DND-41 (cell line): ENCODE measurements at regions not wholly inside any gene's neighbourhood (a gene's known extent, or its start where the extent isn't known, plus 50 kb on each side); places are given as distances from the start of the nearest gene placed in this dataset.

Experiments used
- ATAC-seq: fragments of 200-7000 bp; cut with Tn5 transposase; 3 replicates; pipeline ENCODE4 v1.9.1; 2021; ENCODE audit warnings: low read depth; ENCODE audit not compliant: insufficient read depth
- DNase-seq: peaks from one replicate; pipeline ENCODE4 v3.0.0-alpha.2; 2020
- H2AFZ ChIP-seq: 2 replicates; pipeline ENCODE4 v1.6.0; 2012; ENCODE audit warnings: low read depth, low read length
- H3K27ac ChIP-seq: 2 replicates; pipeline ENCODE4 v1.5.1; 2012; ENCODE audit warnings: low read length, inconsistent platforms
- H3K27me3 ChIP-seq: fragments of 200-600 bp; sonication (generic); 2 replicates; pipeline ENCODE4 v1.6.0; 2012; ENCODE audit warnings: low read length, mild to moderate bottlenecking, inconsistent platforms; ENCODE audit not compliant: insufficient read depth, poor library complexity
- H3K36me3 ChIP-seq: 2 replicates; pipeline ENCODE4 v1.5.1; 2012; ENCODE audit warnings: low read length, inconsistent platforms; ENCODE audit not compliant: insufficient read depth
- H3K4me1 ChIP-seq: 2 replicates; pipeline ENCODE4 v1.5.1; 2012; ENCODE audit warnings: mild to moderate bottlenecking, low read length; ENCODE audit not compliant: insufficient read depth
- H3K4me2 ChIP-seq: 2 replicates; pipeline ENCODE4 v1.6.0; 2012; ENCODE audit warnings: mild to moderate bottlenecking, moderate library complexity, low read length, inconsistent platforms; ENCODE audit not compliant: insufficient read depth
- H3K4me3 ChIP-seq, 2 experiments: fragments of 200-600 bp in 1 of 2; shearing (Covaris generic) in 1 of 2; 2 replicates each; pipeline ENCODE4 v1.5.1; 2012 to 2016; ENCODE audit warnings: inconsistent platforms in 2 of 2, low read length in 2 of 2, mild to moderate bottlenecking in 2 of 2, low read depth in 1 of 2, moderate library complexity in 1 of 2
- H3K79me2 ChIP-seq: 2 replicates; pipeline ENCODE4 v1.6.0; 2012; ENCODE audit warnings: low read length, inconsistent platforms; ENCODE audit not compliant: insufficient read depth
- H3K9ac ChIP-seq: 2 replicates; pipeline ENCODE4 v1.6.0; 2012; ENCODE audit warnings: low read depth, mild to moderate bottlenecking, inconsistent platforms, low read length, moderate library complexity
- H3K9me3 ChIP-seq: 2 replicates; pipeline ENCODE4 v1.5.1; 2012; ENCODE audit warnings: low read length, moderate library complexity, mild to moderate bottlenecking, inconsistent platforms; ENCODE audit not compliant: insufficient read depth, severe bottlenecking
- H4K20me1 ChIP-seq: 2 replicates; pipeline ENCODE4 v1.6.0; 2012; ENCODE audit warnings: low read length; ENCODE audit not compliant: insufficient read depth
- EZH2 ChIP-seq: IDR thresholded peaks from 3 replicates; pipeline ENCODE4 v1.6.1; 2012; ENCODE audit warnings: borderline replicate concordance, low read depth, mild to moderate bottlenecking, moderate library complexity, low read length, inconsistent platforms; ENCODE audit not compliant: severe bottlenecking
- TF ChIP-seq, protein P1 (sequence below): IDR thresholded peaks from 2 replicates; pipeline ENCODE4 v1.5.1; 2012; ENCODE audit warnings: borderline replicate concordance, low read length, moderate library complexity, mild to moderate bottlenecking; ENCODE audit not compliant: poor library complexity, severe bottlenecking; ENCODE audit errors: extremely low read depth

DNA sequence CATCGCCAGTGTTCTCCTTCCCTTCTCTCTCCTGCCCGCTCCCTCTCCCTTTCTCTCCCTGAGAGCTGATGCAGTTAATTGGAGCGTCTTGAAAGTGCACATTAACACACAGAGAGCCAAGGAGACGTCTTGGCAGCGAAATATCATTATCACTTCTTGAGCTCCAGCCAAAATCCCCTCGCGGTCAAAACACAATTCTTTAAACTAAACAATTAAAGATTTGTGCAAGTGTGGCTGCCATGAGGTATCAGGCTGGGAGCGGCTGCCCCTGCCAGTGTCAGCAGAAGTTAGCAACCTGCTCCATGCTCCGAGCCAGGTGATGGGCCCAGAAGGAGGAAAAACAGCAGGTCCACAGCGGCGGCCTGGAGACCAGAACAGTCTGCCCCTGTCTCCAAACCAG lies 100.9 kb upstream of the FOXP4 start:
- H3K79me2 ChIP-seq = no peaks in the 10 kb centered on the region
- H3K27me3 ChIP-seq = no peaks in the 10 kb centered on the region
- ATAC-seq (no peak), DNase-seq (no peak)
- no peak overlapping the region for H3K27ac ChIP-seq
- no peak overlapping the region for H3K4me2 ChIP-seq
- TF ChIP-seq EZH2 = no peak
- TF ChIP-seq, protein P1, sequence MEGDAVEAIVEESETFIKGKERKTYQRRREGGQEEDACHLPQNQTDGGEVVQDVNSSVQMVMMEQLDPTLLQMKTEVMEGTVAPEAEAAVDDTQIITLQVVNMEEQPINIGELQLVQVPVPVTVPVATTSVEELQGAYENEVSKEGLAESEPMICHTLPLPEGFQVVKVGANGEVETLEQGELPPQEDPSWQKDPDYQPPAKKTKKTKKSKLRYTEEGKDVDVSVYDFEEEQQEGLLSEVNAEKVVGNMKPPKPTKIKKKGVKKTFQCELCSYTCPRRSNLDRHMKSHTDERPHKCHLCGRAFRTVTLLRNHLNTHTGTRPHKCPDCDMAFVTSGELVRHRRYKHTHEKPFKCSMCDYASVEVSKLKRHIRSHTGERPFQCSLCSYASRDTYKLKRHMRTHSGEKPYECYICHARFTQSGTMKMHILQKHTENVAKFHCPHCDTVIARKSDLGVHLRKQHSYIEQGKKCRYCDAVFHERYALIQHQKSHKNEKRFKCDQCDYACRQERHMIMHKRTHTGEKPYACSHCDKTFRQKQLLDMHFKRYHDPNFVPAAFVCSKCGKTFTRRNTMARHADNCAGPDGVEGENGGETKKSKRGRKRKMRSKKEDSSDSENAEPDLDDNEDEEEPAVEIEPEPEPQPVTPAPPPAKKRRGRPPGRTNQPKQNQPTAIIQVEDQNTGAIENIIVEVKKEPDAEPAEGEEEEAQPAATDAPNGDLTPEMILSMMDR = no peak
- no peak overlapping the region for H3K4me3 ChIP-seq
- no peak overlapping the region for H2AFZ ChIP-seq
- H4K20me1 ChIP-seq = no peaks in the 10 kb centered on the region
- no peak overlapping the region for H3K9ac ChIP-seq
- peaks cover 27% of the 10 kb centered on the region for H3K4me1 ChIP-seq
- H3K36me3 ChIP-seq = no peaks in the 10 kb centered on the region
- no peaks in the 10 kb centered on the region for H3K9me3 ChIP-seq

DNA sequence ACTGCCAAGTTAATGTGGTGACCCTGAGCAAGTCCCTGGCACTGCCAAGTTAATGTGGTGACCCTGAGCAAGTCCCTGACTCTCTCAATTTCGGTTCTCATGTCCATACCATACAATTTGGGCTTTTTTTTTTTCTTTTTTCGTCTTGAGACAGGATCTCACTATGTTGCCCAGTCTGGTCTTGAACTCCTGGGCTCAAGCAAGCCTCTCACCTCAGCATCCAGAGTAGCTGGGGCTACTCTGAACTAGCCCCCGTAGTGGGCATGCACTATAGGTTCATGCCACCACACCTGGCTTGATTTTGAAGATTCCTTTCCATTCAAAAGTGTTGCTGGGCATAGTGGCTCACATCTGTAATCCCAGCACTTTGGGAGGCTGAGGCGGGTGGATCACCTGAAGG lies 100.0 kb upstream of the FOXP4 start:
- Histone ChIP-seq H3K9me3 (no peaks in the 10 kb centered on the region), H3K27me3 (no peaks in the 10 kb centered on the region), H3K9ac (no peak overlapping the region), H3K36me3 (no peaks in the 10 kb centered on the region), H4K20me1 (no peaks in the 10 kb centered on the region), H3K27ac (no peak overlapping the region), H3K4me1 (peaks cover 18% of the 10 kb centered on the region), H3K4me3 (no peak overlapping the region), H3K4me2 (no peak overlapping the region), H3K79me2 (no peaks in the 10 kb centered on the region), H2AFZ (no peak overlapping the region)
- DNase-seq (no peak), ATAC-seq (no peak)
- TF ChIP-seq, protein P1 = no peak
- TF ChIP-seq EZH2 = no peak

DNA sequence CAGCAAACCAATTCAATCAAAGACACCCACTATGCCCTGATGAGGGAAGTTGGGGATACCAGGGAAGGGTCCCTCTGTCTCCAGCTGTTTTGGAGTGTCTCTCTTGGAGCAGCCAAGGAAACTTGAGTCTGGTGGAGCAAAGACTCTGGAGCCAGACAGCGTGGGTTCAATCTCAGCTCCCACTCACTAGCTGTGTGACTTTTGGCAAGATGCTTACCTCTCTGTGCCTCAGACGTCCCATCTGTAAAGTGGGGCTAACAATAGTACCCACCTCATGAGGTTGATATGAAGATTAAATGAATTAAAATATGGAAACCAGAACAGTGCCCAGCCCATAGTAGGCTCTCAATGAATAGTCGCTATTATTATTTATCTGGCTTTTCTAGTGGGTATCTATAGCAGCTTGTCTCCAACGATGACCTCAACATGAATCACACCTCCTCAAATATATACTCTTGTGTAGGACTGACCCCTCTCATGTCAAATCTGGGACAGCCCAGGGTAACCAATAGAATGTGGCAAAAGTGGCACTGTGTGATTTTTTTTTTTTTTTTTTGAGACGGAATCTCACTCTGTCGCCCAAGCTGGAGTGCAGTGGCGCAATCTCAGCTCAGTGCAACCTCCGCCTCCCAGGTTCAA lies 99.2 kb upstream of the FOXP4 start:
- H3K27me3 ChIP-seq = no peaks in the 10 kb centered on the region
- H3K36me3 ChIP-seq = no peaks in the 10 kb centered on the region
- TF ChIP-seq, protein P1 = no peak
- no peak for TF ChIP-seq EZH2
- no peak overlapping the region for H3K27ac ChIP-seq
- no peak overlapping the region for H3K4me3 ChIP-seq
- no peak overlapping the region for H3K4me2 ChIP-seq
- no peak overlapping the region for H2AFZ ChIP-seq
- H4K20me1 ChIP-seq = no peaks in the 10 kb centered on the region
- no peaks in the 10 kb centered on the region for H3K79me2 ChIP-seq
- H3K9ac ChIP-seq = no peak overlapping the region
- no peak for DNase-seq
- H3K9me3 ChIP-seq = no peaks in the 10 kb centered on the region
- no peak for ATAC-seq
- peaks cover 9% of the 10 kb centered on the region for H3K4me1 ChIP-seq

DNA sequence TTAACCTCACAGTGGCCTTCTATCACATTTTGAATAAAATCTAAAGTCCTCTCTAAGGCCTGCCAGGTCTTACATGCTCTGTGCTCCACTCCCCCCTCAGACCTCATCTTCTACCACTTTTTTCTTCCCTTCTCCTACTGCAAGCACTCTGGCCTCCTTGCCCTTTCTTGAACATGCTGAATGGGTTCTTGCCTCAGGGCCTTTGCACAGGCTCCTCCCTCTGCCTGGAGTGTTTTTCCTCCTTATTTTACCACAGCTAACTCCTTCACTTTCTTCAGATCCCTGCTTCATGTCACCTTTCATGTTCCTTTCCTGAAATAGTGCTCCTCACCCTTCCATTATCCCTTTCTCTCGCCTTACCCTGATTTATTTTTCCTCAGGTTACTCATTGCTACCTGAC lies 97.9 kb upstream of the FOXP4 start:
- H3K9ac ChIP-seq = no peak overlapping the region
- no peak overlapping the region for H2AFZ ChIP-seq
- no peak for TF ChIP-seq EZH2
- TF ChIP-seq, protein P1 = no peak
- no peaks in the 10 kb centered on the region for H3K36me3 ChIP-seq
- DNase-seq (no peak), ATAC-seq (no peak)
- no peaks in the 10 kb centered on the region for H3K79me2 ChIP-seq
- no peaks in the 10 kb centered on the region for H4K20me1 ChIP-seq
- no peak overlapping the region for H3K4me3 ChIP-seq
- no peak overlapping the region for H3K27ac ChIP-seq
- no peak overlapping the region for H3K4me2 ChIP-seq
- H3K9me3 ChIP-seq = no peaks in the 10 kb centered on the region
- H3K27me3 ChIP-seq = no peaks in the 10 kb centered on the region
- H3K4me1 ChIP-seq = no peaks in the 10 kb centered on the region
